Lower leg skin (tissue), 4 donors: ENCODE measurements at regions not wholly inside any gene's neighbourhood (a gene's known extent, or its start where the extent isn't known, plus 50 kb on each side); places are given as distances from the start of the nearest gene placed in this dataset.
"Not testable (repeated sequence)": the region's sequence is repeated elsewhere in the genome, so short reads cannot be mapped to it uniquely, and the experiment has no call there.

Source experiments
- DNase-seq, 2 donors: peaks; one replicate each; pipeline ENCODE4 v3.0.0-alpha.2; 2019; ENCODE audit warnings: low spot score in 2 of 2
- H3K4me3 ChIP-seq: fragments of 200-600 bp; sonication (generic); 2 replicates; pipeline ENCODE4 v1.5.1; 2017; ENCODE audit warnings: mild to moderate bottlenecking, low read depth; ENCODE audit not compliant: poor library complexity, severe bottlenecking
- CTCF ChIP-seq, 3 donors: fragments of 450-650 bp; IDR thresholded peaks; one replicate each; pipeline ENCODE4 v1.5.1; 2016; ENCODE audit warnings: antibody characterized with exemption in 3 of 3, mild to moderate bottlenecking in 3 of 3, moderate library complexity in 2 of 3
- POLR2A ChIP-seq, 2 donors: fragments of 450-650 bp; IDR thresholded peaks; one replicate each; pipeline ENCODE4 v1.6.1; 2016 to 2017; ENCODE audit warnings: antibody characterized with exemption in 2 of 2, mild to moderate bottlenecking in 1 of 2, moderate library complexity in 1 of 2
- WGBS, 2 donors: methylation state at CpG; one replicate each; pipeline ENCODE4 v1.1.5; 2018; 5-methylcytosine and 5-hydroxymethylcytosine counted together
- intact Hi-C: fragments of 100-400 bp; cut with DNase I; formaldehyde crosslinking; loops from one replicate; pipeline ENCODE4 v1.15.0; 2023; ENCODE audit warnings: low total_unique reads

DNA sequence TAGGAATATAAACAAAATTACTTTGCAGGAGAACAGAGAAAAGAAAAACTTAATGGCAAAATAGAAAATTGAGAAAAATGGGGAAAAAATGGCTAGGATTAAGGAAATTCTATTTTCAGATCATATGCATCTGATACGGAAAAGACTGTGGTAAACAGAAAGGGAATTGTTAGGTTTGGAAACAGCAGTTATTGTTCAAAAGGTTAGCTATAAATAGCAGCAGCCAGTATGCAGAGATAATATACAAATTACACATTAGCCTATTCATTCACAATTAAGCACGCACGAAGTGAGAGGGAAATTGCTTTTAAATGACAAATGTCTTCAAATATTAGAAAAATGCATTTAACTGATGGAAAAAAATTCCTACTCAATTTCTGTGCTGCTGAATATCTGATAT is 224.1 kb upstream of the FAM3C start:
- intact Hi-C loops, result no loop called here
- TF ChIP-seq POLR2A (IDR thresholded peaks at IDR 0.05) (no peak), CTCF (IDR thresholded peaks at IDR 0.05) (no peak)
- no peak for DNase-seq
- WGBS, 2 donors, result 58 to 65% methylated on average over 3 of the region's 3 CpGs
- H3K4me3 ChIP-seq, result no peak overlapping the region

DNA sequence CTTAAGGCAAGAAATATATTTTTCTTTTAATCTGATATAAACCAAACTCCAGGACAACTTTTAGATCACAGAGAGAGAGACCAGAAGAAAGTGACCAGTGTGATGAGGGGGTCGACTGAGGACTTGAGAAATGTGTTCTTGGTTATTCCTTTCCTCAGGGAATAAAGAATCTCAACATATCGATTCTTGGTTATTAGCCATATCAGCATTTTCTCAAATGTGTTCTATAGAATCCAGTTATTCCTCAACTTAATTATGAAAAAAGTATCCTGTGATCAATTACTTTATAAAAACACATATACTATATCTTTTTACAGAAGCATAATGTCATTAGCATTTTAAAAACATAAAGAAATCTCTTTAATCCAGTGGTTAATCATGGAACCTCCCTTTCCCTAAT is 222.1 kb upstream of the FAM3C start:
- TF ChIP-seq POLR2A (IDR thresholded peaks at IDR 0.05), result no peak
- 82 to 86% methylated on average over 2 of the region's 2 CpGs for WGBS, 2 donors
- no peak overlapping the region for H3K4me3 ChIP-seq
- intact Hi-C loops, result no loop called here
- no peak for DNase-seq

DNA sequence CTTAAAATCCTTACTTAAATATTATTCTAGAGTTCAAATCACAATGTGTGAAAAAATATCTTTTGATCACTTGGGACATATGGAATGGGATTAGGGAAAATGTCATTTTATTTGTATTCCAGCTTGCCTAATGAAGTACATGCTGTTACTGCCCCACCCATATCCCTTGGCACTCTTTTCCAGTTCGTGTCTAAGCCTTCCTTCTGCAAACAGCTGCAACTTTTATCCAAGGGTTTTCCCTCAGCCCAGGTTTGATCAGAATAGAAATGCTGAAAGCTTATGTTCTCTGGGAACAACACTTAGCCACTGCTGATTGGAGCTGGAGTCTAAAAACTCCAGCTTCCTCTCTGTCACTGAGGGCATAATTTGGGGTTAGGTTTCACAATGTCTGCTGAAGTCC is 214.1 kb upstream of the FAM3C start:
- peak in 1 of 2 donors; percentile 69 for DNase-seq
- intact Hi-C loops, result no loop called here

DNA sequence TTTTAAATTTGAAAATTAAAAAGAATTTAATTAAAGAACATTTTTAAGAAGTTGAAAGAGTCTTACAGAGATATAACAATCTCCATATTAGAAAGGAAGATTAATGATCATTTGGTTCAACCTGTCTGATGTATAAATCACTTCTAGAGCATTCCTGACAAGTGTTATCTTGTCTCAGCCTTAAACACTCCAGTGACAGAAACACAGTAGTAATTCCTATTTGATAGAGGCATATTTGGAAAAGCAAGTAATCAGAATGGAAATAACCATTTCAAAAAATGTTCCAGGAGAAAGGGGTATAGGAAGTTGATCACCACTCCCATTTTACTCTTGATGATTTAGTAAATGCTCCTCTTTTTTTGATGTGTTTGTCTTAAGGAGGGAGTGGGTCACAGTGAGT is 213.1 kb upstream of the FAM3C start:
- no peak for DNase-seq
- intact Hi-C loops, result loop anchor here (10.0 kb wide), 1 partner anchor 386 kb away; no protein-coding TSS in a partner anchor
- TF ChIP-seq CTCF (IDR thresholded peaks at IDR 0.05), result no peak
- no peak for TF ChIP-seq POLR2A (IDR thresholded peaks at IDR 0.05)
- no peak overlapping the region for H3K4me3 ChIP-seq

More for the DNA sequence above, 214.1 kb upstream of the FAM3C start:
- 14 to 17% methylated on average over 1 of the region's 1 CpG for WGBS, 2 donors
- no peak overlapping the region for H3K4me3 ChIP-seq
- no peak for TF ChIP-seq POLR2A (IDR thresholded peaks at IDR 0.05)

- intact Hi-C loops, result loop anchor here (10.0 kb wide), 1 partner anchor 386 kb away; no protein-coding TSS in a partner anchor
- no peak overlapping the region for H3K4me3 ChIP-seq
- DNase-seq, result no peak
- TF ChIP-seq POLR2A (IDR thresholded peaks at IDR 0.05) (no peak), CTCF (IDR thresholded peaks at IDR 0.05) (no peak)
- WGBS, 2 donors, result 52 to 59% methylated on average over 6 of the region's 6 CpGs
Observed at GRCh38 chr7:121608785-121609184, 212.7 kb upstream of the FAM3C start.

GRCh38 chr7:121608183-121608582 is 212.1 kb upstream of the FAM3C start:
- intact Hi-C loops, result loop anchor here (10.0 kb wide), 1 partner anchor 387 kb away; no protein-coding TSS in a partner anchor
- WGBS, 2 donors, result 85 to 95% methylated on average over 2 of the region's 2 CpGs
- not testable (repeated sequence) for DNase-seq, H3K4me3 ChIP-seq

DNA sequence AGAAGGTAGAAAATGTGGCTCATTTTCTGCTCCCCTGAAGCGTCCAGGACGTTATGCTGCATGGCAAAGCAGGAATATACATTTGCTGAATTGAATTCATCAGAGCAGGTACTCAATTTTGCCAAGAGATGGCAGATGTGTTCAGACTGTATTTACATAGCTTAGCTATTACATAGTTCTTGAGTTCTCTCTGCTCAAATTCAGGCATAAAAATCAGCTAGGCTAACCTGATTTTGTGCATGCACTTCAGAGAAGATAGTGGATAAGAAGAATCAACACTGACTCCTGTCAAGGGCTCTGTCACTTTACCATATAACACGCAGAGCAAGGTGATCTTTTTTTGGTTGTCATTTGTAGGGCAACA is 209.2 kb upstream of the FAM3C start:
- H3K4me3 ChIP-seq, result no peak overlapping the region
- DNase-seq, result no peak
- intact Hi-C loops, result loop anchor here (10.0 kb wide), 1 partner anchor 390 kb away; no protein-coding TSS in a partner anchor
- no peak for TF ChIP-seq POLR2A (IDR thresholded peaks at IDR 0.05)
- 46 to 53% methylated on average over 3 of the region's 3 CpGs for WGBS, 2 donors

GRCh38 chr7:121604627-121605316 is 208.7 kb upstream of the FAM3C start:
- no peak overlapping the region for H3K4me3 ChIP-seq
- TF ChIP-seq CTCF (IDR thresholded peaks at IDR 0.05) (no peak), POLR2A (IDR thresholded peaks at IDR 0.05) (no peak)
- WGBS, 2 donors, result 20 to 25% methylated on average over 2 of the region's 2 CpGs
- no peak for DNase-seq
- intact Hi-C loops, result loop anchor here (10.0 kb wide), 1 partner anchor 390 kb away; no protein-coding TSS in a partner anchor
